ENCODE measurements at regions not wholly inside any gene's neighbourhood (a gene's known extent, or its start where the extent isn't known, plus 50 kb on each side); places are given as distances from the start of the nearest gene placed in this dataset.
"Not testable (repeated sequence)": the region's sequence is repeated elsewhere in the genome, so short reads cannot be mapped to it uniquely, and the experiment has no call there.

DNA sequence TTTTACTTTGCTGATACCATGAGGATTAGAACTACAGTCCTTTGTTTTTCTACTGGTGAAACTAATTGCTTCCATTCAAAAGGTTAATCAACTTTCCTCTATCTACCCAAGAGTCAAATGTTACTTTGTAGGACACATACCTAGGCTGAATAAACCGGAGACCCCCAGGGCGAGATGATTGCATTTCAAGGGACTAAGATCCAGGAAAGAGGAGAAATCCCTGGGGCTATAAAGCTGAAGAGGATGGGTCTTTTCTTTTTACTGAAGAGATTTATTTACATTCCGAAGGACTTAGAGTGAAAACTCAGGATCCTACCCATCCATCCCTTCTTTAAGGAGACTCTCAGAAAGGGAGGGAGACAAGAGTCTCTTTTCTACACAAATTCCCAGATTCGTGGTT lies 331.9 kb downstream of the CDH19 start:
- TF ChIP-seq, protein P1, sequence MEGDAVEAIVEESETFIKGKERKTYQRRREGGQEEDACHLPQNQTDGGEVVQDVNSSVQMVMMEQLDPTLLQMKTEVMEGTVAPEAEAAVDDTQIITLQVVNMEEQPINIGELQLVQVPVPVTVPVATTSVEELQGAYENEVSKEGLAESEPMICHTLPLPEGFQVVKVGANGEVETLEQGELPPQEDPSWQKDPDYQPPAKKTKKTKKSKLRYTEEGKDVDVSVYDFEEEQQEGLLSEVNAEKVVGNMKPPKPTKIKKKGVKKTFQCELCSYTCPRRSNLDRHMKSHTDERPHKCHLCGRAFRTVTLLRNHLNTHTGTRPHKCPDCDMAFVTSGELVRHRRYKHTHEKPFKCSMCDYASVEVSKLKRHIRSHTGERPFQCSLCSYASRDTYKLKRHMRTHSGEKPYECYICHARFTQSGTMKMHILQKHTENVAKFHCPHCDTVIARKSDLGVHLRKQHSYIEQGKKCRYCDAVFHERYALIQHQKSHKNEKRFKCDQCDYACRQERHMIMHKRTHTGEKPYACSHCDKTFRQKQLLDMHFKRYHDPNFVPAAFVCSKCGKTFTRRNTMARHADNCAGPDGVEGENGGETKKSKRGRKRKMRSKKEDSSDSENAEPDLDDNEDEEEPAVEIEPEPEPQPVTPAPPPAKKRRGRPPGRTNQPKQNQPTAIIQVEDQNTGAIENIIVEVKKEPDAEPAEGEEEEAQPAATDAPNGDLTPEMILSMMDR (IDR thresholded peaks at IDR 0.05; ENCODE audit: low read depth, low read length) = no peak
- TF ChIP-seq, protein P2, sequence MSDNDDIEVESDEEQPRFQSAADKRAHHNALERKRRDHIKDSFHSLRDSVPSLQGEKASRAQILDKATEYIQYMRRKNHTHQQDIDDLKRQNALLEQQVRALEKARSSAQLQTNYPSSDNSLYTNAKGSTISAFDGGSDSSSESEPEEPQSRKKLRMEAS (IDR thresholded peaks at IDR 0.05; ENCODE audit: low read depth, low read length) = no peak
- no peak for TF ChIP-seq MYC (IDR thresholded peaks at IDR 0.05; ENCODE audit: low read depth, low read length)
- no peak for TF ChIP-seq POLR2A (IDR thresholded peaks at IDR 0.05; ENCODE audit: extremely low read depth, insufficient read length)
- no peak for DNase-seq (ENCODE audit: low read depth)
- H3K4me3 ChIP-seq (ENCODE audit: low read depth, low read length) = no peak overlapping the region

DNA sequence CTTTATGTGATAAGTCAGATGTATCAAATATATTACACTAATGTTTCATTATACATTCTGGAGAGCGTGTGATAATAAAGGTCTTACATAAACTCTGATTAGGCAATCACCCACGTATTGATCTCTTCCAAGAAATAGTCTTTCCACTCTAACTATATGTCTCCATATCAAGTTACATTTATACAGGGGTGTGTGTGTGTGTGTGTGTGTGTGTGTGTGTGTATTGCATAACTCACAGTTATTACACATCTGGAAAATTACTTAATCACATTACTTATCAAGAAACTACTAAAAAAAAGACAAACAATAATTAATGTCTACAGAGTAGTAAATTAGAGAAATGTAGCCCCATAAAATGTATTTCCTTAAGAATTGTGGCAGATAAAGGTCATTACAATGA lies 339.8 kb downstream of the CDH19 start:
- TF ChIP-seq POLR2A (IDR thresholded peaks at IDR 0.05; ENCODE audit: extremely low read depth, insufficient read length) (no peak), MYC (IDR thresholded peaks at IDR 0.05; ENCODE audit: low read depth, low read length) (no peak)
- TF ChIP-seq, protein P1 (IDR thresholded peaks at IDR 0.05; ENCODE audit: low read depth, low read length) = no peak
- TF ChIP-seq, protein P2 (IDR thresholded peaks at IDR 0.05; ENCODE audit: low read depth, low read length) = no peak
- no peak for DNase-seq (ENCODE audit: low read depth)
- H3K4me3 ChIP-seq (ENCODE audit: low read depth, low read length) = no peak overlapping the region

DNA sequence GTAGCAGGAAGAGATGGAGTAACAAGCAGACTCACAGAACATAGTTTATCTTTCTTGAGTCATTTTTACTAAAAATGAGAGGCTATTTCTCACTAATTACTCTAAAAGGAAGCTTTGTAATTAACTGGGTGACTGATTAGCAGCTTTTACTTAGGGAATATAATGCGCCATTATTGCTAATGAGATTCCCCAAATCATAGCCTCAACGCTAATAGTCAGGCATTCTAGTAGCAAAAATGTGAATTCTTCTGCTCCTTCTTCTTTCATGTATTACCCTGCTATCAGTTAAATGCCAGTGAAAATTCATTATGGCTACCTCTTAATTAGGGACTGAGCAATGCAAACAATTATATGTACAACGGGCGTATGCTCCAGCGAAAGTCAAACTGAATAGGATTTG lies 349.8 kb downstream of the CDH19 start:
- H3K4me3 ChIP-seq (ENCODE audit: low read depth, low read length) = no peak overlapping the region
- TF ChIP-seq MYC (IDR thresholded peaks at IDR 0.05; ENCODE audit: low read depth, low read length) (no peak), POLR2A (IDR thresholded peaks at IDR 0.05; ENCODE audit: extremely low read depth, insufficient read length) (no peak)
- TF ChIP-seq, protein P1 (IDR thresholded peaks at IDR 0.05; ENCODE audit: low read depth, low read length) = no peak
- no peak for DNase-seq (ENCODE audit: low read depth)

DNA sequence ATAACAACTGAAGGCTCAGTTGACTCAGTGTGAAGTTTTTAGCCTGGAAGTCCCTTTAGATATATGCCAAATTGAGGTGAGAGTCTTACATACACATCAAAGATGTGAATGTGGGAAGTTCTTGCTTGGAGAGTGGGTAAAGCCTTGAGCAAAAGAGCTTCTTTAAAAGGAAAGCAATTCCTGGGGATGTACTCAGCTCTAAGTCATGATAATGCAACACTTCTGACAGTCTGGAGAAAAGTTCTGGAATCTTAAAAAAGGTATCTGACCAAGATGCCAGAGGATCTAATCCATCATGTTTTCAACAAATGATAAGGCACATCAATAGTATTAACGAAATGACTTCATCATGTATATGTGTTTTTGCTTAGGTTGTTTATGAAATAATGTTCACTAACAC lies 351.2 kb downstream of the CDH19 start:
- DNase-seq (ENCODE audit: low read depth) = no peak
- no peak for TF ChIP-seq POLR2A (IDR thresholded peaks at IDR 0.05; ENCODE audit: extremely low read depth, insufficient read length)
- no peak for TF ChIP-seq MYC (IDR thresholded peaks at IDR 0.05; ENCODE audit: low read depth, low read length)
- TF ChIP-seq, protein P2 (IDR thresholded peaks at IDR 0.05; ENCODE audit: low read depth, low read length) = no peak
- TF ChIP-seq, protein P1 (IDR thresholded peaks at IDR 0.05; ENCODE audit: low read depth, low read length) = no peak
- no peak overlapping the region for H3K4me3 ChIP-seq (ENCODE audit: low read depth, low read length)

DNA sequence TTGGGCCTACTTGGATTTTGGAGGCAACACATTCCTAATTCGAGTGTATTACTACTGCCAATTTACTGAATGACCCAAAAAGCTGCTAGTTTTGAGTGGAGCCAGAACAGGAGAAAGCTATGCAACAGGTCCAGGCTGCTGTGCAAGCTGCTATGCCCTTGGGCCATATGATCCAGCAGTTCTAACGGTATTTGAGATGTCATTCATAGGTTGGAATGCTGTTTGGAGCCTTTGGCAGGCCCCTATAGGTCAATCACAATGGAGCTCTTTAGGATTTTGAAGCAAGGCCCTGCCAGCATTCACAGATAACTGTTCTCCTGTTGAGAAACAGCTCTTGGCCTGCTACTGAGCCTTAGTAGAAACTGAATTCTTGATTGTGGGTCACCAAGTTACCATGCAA lies 368.7 kb downstream of the CDH19 start:
- TF ChIP-seq, protein P1 (IDR thresholded peaks at IDR 0.05; ENCODE audit: low read depth, low read length) = no peak
- TF ChIP-seq, protein P2 (IDR thresholded peaks at IDR 0.05; ENCODE audit: low read depth, low read length) = no peak
- TF ChIP-seq MYC (IDR thresholded peaks at IDR 0.05; ENCODE audit: low read depth, low read length) = no peak
- no peak for TF ChIP-seq POLR2A (IDR thresholded peaks at IDR 0.05; ENCODE audit: extremely low read depth, insufficient read length)
- H3K4me3 ChIP-seq (ENCODE audit: low read depth, low read length) = no peak overlapping the region
- DNase-seq (ENCODE audit: low read depth) = no peak

DNA sequence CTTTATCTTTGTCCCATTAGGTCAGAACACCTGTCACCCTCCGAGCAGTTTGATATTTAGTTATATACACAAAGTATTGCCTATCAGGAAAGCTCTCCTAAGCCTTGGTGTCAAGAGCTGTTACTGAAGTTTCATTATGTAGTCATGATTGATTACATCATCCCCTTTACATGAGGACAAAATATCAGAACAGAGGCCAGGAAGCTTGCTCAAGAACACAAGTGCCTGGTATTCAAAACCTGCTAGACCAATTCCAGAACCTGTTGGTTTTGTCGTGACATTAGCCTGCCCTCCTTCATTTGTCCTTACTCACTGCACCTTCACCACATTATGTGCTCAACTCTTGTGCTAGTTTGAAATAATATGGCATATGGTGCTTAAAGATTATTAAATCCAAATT lies 377.1 kb downstream of the CDH19 start:
- H3K4me3 ChIP-seq (ENCODE audit: low read depth, low read length) = no peak overlapping the region
- no peak for DNase-seq (ENCODE audit: low read depth)
- no peak for TF ChIP-seq POLR2A (IDR thresholded peaks at IDR 0.05; ENCODE audit: extremely low read depth, insufficient read length)
- TF ChIP-seq MYC (IDR thresholded peaks at IDR 0.05; ENCODE audit: low read depth, low read length) = no peak
- TF ChIP-seq, protein P2 (IDR thresholded peaks at IDR 0.05; ENCODE audit: low read depth, low read length) = no peak
- TF ChIP-seq, protein P1 (IDR thresholded peaks at IDR 0.05; ENCODE audit: low read depth, low read length) = no peak

DNA sequence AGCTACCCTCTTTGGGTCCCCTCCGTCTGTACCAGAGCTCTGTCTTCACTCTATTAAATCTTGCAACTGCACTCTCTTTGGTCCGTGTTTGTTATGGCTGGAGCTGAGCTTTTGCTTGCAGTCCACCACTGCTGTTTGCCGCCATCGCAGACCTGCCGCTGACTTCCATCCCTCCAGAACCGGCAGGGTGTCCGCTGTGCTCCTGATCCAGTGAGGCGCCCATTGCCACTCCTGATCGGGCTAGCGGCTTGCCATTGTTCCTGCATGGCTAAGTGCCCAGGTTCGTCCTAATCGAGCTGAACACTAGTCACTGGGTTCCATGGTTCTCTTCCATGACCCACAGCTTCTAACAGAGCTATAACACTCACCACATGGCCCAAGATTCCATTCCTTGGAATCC lies 380.6 kb downstream of the CDH19 start:
- not testable (repeated sequence) for DNase-seq (ENCODE audit: low read depth)

More for the DNA sequence above, 380.6 kb downstream of the CDH19 start:
- not testable (repeated sequence) for H3K4me3 ChIP-seq (ENCODE audit: low read depth, low read length)

Data from NB4 (cell line).